Neural cell (in vitro differentiated cells): ENCODE measurements at regions not wholly inside any gene's neighbourhood (a gene's known extent, or its start where the extent isn't known, plus 50 kb on each side); places are given as distances from the start of the nearest gene placed in this dataset.

ENCODE experiments used
- RAD21 ChIP-seq: fragments of 450-650 bp; conservative IDR thresholded peaks from 2 replicates; pipeline ENCODE4 v1.6.1; 2014; ENCODE audit warnings: antibody characterized with exemption, mild to moderate bottlenecking, moderate library complexity
- TF ChIP-seq, protein P1 (sequence below): fragments of 450-650 bp; IDR thresholded peaks from 2 replicates; pipeline ENCODE4 v1.5.1; 2014; ENCODE audit warnings: antibody characterized with exemption, mild to moderate bottlenecking, moderate library complexity; ENCODE audit not compliant: poor library complexity, severe bottlenecking
- TF ChIP-seq, protein P2 (sequence below): IDR thresholded peaks from 2 replicates; pipeline ENCODE4 v1.6.1; 2012; ENCODE audit warnings: borderline replicate concordance

DNA sequence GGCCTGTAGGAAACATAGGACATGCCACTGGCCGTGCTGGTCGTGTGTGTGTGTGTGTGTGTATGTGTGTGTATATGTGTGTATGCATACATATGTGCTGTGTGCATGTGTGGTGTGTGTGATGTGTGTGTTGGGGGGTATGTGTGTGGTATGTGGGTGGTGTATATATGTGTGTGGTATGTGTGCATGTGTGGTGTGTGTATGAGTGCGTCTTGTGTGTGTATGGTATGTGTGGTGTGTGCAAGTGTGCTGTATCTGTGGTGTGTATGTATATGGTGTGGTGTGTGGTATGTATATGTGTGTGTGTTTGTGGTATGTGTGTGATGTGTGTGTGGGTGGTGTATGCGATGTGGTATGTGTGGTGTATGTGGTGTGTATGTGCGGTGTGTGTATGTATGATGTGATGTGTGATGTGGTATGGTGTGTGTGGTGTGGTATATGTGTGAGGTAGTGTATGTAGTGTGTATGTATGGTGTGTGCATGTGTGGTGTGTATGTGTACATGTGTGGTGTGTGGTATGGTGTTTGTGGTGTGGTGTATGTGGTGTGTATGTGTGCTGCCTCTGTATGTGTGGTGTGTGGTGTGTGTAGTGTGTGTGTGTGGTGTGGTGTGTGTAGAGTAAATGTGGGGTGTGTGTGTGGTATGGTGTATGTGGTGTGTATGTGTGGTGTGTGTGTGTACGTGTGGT is 120.8 kb upstream of the CACHD1 start:
- TF ChIP-seq, protein P1, sequence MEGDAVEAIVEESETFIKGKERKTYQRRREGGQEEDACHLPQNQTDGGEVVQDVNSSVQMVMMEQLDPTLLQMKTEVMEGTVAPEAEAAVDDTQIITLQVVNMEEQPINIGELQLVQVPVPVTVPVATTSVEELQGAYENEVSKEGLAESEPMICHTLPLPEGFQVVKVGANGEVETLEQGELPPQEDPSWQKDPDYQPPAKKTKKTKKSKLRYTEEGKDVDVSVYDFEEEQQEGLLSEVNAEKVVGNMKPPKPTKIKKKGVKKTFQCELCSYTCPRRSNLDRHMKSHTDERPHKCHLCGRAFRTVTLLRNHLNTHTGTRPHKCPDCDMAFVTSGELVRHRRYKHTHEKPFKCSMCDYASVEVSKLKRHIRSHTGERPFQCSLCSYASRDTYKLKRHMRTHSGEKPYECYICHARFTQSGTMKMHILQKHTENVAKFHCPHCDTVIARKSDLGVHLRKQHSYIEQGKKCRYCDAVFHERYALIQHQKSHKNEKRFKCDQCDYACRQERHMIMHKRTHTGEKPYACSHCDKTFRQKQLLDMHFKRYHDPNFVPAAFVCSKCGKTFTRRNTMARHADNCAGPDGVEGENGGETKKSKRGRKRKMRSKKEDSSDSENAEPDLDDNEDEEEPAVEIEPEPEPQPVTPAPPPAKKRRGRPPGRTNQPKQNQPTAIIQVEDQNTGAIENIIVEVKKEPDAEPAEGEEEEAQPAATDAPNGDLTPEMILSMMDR = no peak
- TF ChIP-seq, protein P2, sequence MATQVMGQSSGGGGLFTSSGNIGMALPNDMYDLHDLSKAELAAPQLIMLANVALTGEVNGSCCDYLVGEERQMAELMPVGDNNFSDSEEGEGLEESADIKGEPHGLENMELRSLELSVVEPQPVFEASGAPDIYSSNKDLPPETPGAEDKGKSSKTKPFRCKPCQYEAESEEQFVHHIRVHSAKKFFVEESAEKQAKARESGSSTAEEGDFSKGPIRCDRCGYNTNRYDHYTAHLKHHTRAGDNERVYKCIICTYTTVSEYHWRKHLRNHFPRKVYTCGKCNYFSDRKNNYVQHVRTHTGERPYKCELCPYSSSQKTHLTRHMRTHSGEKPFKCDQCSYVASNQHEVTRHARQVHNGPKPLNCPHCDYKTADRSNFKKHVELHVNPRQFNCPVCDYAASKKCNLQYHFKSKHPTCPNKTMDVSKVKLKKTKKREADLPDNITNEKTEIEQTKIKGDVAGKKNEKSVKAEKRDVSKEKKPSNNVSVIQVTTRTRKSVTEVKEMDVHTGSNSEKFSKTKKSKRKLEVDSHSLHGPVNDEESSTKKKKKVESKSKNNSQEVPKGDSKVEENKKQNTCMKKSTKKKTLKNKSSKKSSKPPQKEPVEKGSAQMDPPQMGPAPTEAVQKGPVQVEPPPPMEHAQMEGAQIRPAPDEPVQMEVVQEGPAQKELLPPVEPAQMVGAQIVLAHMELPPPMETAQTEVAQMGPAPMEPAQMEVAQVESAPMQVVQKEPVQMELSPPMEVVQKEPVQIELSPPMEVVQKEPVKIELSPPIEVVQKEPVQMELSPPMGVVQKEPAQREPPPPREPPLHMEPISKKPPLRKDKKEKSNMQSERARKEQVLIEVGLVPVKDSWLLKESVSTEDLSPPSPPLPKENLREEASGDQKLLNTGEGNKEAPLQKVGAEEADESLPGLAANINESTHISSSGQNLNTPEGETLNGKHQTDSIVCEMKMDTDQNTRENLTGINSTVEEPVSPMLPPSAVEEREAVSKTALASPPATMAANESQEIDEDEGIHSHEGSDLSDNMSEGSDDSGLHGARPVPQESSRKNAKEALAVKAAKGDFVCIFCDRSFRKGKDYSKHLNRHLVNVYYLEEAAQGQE = no peak
- no peak for TF ChIP-seq RAD21
